ENCODE measurements at regions not wholly inside any gene's neighbourhood (a gene's known extent, or its start where the extent isn't known, plus 50 kb on each side); places are given as distances from the start of the nearest gene placed in this dataset.

DNA sequence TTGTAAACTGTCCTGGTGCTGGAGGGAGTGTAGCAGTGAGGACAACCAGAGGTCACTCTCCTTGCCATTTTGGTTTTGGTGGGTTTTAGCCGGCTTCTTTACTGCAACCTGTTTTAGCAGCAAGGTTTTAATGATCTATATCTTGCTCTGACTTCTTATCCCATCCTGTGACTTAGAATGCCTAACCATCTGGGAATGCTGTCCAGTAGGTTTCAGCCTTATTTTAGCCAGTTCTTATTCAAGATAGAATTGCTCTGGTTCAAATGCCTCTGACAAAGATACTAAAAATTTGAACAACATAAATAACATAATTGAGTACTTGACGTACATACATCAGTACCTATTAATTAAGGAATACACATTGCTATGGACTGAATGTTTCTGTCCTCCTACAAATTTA lies 93.3 kb upstream of the TOM1L1 start:
- H3K27ac ChIP-seq (ENCODE audit: control insufficient read depth, insufficient read depth): no peak overlapping the region
- ChIA-PET RAD21 (ENCODE audit: unreplicated experiment) (no interaction called here), SMC1A (ENCODE audit: uncharacterized antibody, unreplicated experiment) (no interaction called here), CTCF (no interaction called here), POLR2A (no interaction called here)
- in situ Hi-C loops (cut with MboI): no loop called here
- intact Hi-C loops (cut with micrococcal nuclease; ENCODE audit: unreplicated experiment): no loop called here
- FAIRE-seq: no peak
- BruUV-seq (replicated peaks): no TSS peak
- ATAC-seq: no peak
- 0% methylated on average over 2 of the region's 2 CpGs for WGBS (ENCODE audit: insufficient coverage, insufficient replicate concordance, low lambda C conversion rate, missing lambda C conversion rate)
- no peak overlapping the region for H3K4me2 ChIP-seq (ENCODE audit: control insufficient read depth, insufficient read depth)
- H3K9ac ChIP-seq (ENCODE audit: control insufficient read depth, insufficient read depth, low read length): no peak overlapping the region
- no peaks in the 10 kb centered on the region for H3K79me2 ChIP-seq (ENCODE audit: control insufficient read depth, insufficient read depth, low read length)
- no peaks in the 10 kb centered on the region for H3K27me3 ChIP-seq (replicated peaks in 1 of 2; ENCODE audit: control insufficient read depth in 2 of 2, insufficient read depth in 2 of 2, low read length in 1 of 2)
- H3K9me3 ChIP-seq (replicated peaks; ENCODE audit: control insufficient read depth, insufficient read depth, low read length): no peaks in the 10 kb centered on the region
- no peaks in the 10 kb centered on the region for H3K36me3 ChIP-seq (ENCODE audit: control insufficient read depth in 2 of 2, insufficient read depth in 2 of 2, low read length in 1 of 2)
- no peaks in the 10 kb centered on the region for H3K4me1 ChIP-seq (ENCODE audit: control insufficient read depth, insufficient read depth, low read length)
- H3K4me3 ChIP-seq: no peak overlapping the region
- H2AFZ ChIP-seq (ENCODE audit: control insufficient read depth, low read depth, low read length): no peak overlapping the region
- no peak for DNase-seq (ENCODE audit: low read depth, low spot score)
- no peak for TF ChIP-seq ZNF687 (IDR thresholded peaks at IDR 0.05)
- TF ChIP-seq GABPA (IDR thresholded peaks at IDR 0.05; ENCODE audit: low read depth): no peak
- no peak for TF ChIP-seq DPF2 (IDR thresholded peaks at IDR 0.05)
- no peak for TF ChIP-seq GATAD2B (conservative IDR thresholded peaks at IDR 0.05; ENCODE audit: low read depth)
- no peak for TF ChIP-seq MYC (IDR thresholded peaks at IDR 0.05; ENCODE audit: insufficient read depth, insufficient read length, insufficient replicate concordance, low read length, severe bottlenecking)
- no peak for TF ChIP-seq BMI1 (IDR thresholded peaks at IDR 0.05; ENCODE audit: borderline replicate concordance)
- no peak for TF ChIP-seq HDAC2 (IDR thresholded peaks at IDR 0.05)
- TF ChIP-seq, protein P1, sequence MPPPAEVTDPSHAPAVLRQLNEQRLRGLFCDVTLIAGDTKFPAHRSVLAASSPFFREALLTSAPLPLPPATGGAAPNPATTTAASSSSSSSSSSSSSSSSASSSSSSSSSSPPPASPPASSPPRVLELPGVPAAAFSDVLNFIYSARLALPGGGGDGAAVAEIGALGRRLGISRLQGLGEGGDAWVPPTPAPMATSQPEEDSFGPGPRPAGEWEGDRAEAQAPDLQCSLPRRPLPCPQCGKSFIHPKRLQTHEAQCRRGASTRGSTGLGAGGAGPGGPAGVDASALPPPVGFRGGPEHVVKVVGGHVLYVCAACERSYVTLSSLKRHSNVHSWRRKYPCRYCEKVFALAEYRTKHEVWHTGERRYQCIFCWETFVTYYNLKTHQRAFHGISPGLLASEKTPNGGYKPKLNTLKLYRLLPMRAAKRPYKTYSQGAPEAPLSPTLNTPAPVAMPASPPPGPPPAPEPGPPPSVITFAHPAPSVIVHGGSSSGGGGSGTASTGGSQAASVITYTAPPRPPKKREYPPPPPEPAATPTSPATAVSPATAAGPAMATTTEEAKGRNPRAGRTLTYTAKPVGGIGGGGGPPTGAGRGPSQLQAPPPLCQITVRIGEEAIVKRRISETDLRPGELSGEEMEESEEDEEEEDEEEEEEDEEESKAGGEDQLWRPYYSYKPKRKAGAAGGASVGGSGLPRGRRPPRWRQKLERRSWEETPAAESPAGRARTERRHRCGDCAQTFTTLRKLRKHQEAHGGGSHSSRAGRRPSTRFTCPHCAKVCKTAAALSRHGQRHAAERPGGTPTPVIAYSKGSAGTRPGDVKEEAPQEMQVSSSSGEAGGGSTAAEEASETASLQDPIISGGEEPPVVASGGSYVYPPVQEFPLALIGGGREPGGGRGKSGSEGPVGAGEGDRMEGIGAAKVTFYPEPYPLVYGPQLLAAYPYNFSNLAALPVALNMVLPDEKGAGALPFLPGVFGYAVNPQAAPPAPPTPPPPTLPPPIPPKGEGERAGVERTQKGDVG (CRISPR knock-in tag; IDR thresholded peaks at IDR 0.05): no peak
- TF ChIP-seq, protein P2, sequence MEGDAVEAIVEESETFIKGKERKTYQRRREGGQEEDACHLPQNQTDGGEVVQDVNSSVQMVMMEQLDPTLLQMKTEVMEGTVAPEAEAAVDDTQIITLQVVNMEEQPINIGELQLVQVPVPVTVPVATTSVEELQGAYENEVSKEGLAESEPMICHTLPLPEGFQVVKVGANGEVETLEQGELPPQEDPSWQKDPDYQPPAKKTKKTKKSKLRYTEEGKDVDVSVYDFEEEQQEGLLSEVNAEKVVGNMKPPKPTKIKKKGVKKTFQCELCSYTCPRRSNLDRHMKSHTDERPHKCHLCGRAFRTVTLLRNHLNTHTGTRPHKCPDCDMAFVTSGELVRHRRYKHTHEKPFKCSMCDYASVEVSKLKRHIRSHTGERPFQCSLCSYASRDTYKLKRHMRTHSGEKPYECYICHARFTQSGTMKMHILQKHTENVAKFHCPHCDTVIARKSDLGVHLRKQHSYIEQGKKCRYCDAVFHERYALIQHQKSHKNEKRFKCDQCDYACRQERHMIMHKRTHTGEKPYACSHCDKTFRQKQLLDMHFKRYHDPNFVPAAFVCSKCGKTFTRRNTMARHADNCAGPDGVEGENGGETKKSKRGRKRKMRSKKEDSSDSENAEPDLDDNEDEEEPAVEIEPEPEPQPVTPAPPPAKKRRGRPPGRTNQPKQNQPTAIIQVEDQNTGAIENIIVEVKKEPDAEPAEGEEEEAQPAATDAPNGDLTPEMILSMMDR (IDR thresholded peaks at IDR 0.05 in 2 of 3, conservative IDR thresholded peaks at IDR 0.05 in 1 of 3; ENCODE audit: control insufficient read depth in 2 of 3, extremely low read depth in 1 of 3, insufficient read depth in 1 of 3, low read depth in 3 of 3, low read length in 3 of 3): no peak
- TF ChIP-seq MEF2A (IDR thresholded peaks at IDR 0.05; ENCODE audit: insufficient read depth, low read depth, low read length): no peak
- no peak for TF ChIP-seq EP300 (IDR thresholded peaks at IDR 0.05; ENCODE audit: borderline replicate concordance in 1 of 2, control insufficient read depth in 1 of 2, low read depth in 2 of 2, low read length in 2 of 2)
- H4K20me1 ChIP-seq (ENCODE audit: control insufficient read depth, insufficient read depth): no peaks in the 10 kb centered on the region

All from GM12878 (cell line).